ENCODE measurements at regions not wholly inside any gene's neighbourhood (a gene's known extent, or its start where the extent isn't known, plus 50 kb on each side); places are given as distances from the start of the nearest gene placed in this dataset.

- TF ChIP-seq CTCF (conservative IDR thresholded peaks at IDR 0.05; ENCODE audit: low read depth, low read length), result no peak
- no peak for DNase-seq (ENCODE audit: low read depth)
- no peak overlapping the region for H3K4me3 ChIP-seq (ENCODE audit: low read length)
Observed at GRCh38 chr10:52623761-52624160, 148.8 kb downstream of the MBL2 start.

DNA sequence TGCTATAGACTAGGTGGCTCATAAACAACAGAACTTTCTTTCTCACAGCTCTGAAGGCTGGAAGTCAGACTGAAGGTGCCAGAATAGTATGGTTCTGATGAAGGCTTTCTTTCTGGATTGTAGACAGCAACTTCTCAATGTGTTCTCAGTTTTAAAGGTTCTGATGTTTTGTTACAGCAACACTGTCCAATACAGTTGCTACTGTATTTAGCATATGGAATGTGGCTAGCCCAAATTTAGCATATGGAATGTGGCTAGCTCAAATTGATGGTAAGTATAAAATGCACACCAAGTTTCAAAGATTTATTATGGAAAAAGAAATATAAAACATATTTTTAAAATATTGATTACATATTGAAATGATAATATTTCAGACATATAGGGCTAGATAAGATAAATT lies 145.3 kb downstream of the MBL2 start:
- no peak for DNase-seq (ENCODE audit: low read depth)
- TF ChIP-seq CTCF (conservative IDR thresholded peaks at IDR 0.05; ENCODE audit: low read depth, low read length), result no peak
- H3K4me3 ChIP-seq (ENCODE audit: low read length), result no peak overlapping the region

DNA sequence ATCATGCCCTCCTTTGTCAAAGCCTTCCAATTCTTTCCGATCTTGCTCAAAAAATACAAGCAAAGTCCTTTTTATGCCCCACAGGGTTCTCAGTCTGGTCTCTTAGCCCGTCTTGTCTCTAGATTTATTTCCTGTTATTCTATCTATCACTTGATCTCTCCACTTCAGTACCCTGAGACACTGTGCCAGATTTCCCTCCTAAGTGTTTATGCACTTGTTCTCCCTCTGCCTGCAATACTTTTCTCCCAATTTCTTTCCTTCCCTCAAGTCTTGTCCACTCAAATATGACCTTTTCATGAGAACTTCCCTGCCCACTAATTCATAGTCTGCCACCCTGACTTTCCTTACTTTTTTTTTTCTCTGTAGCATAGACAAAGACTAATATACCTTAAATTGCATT lies 141.4 kb downstream of the MBL2 start:
- no peak for DNase-seq (ENCODE audit: low read depth)
- no peak for TF ChIP-seq CTCF (conservative IDR thresholded peaks at IDR 0.05; ENCODE audit: low read depth, low read length)
- no peak overlapping the region for H3K4me3 ChIP-seq (ENCODE audit: low read length)

DNA sequence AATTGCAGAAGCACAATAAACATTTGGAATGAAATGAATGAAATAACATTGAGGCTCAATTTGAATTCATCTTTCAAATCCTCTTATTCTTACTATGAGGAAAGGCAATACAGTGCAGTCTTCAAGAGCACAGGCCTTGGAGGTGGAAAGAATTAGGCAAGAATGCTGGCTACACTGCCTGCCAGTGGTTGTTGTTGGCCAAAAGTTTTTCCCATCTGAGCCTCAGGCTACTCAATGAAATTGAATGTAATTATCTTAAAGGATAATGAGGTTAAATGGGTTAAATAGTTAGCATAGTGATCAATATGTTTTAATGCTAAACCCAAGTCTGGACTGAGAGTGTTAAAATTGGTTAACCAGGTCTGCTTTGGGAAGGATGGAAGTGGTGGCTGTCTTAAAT lies 140.9 kb downstream of the MBL2 start:
- no peak overlapping the region for H3K4me3 ChIP-seq (ENCODE audit: low read length)
- DNase-seq (ENCODE audit: low read depth), result no peak

DNA sequence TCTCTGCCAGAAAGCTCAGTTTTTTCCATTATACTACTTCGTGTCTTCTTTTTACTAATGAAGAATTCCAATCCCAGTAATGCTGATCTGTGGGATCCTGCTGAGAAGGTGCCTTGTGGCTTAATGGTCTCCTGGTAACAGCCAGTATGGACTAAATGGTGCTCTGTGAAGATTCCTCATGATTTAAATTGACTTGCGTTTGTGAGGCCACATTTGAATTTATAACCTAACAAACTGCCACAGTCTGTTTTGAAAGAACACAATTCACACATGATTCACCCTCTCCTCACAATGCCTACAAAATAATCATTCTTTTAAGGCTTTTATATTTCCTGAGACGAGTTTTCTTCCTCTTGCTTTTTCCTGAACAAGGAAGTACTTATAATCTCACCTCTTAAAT lies 140.0 kb downstream of the MBL2 start:
- no peak overlapping the region for H3K4me3 ChIP-seq (ENCODE audit: low read length)
- no peak for TF ChIP-seq CTCF (conservative IDR thresholded peaks at IDR 0.05; ENCODE audit: low read depth, low read length)
- no peak for DNase-seq (ENCODE audit: low read depth)

More for the DNA sequence above, 140.9 kb downstream of the MBL2 start:
- TF ChIP-seq CTCF (conservative IDR thresholded peaks at IDR 0.05; ENCODE audit: low read depth, low read length), result no peak

DNA sequence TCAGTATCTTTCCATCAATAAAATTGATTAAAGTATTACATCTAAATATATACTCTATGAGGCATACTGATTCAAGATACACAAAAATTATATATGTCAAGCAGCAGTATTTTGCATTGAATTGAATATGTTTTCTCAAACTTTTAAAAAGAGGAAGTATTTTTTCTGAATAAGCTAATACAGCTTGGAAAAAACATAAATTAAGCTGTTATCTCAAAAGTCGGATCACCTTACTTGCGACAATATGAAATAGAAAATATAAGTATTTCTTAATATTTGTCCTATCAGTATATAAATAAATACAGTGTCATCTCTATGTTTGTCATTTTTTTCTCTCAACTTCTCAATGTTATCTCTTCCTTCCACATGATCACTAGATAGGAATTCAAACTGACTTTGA lies 139.3 kb downstream of the MBL2 start:
- H3K4me3 ChIP-seq (ENCODE audit: low read length), result no peak overlapping the region
- DNase-seq (ENCODE audit: low read depth), result no peak
- TF ChIP-seq CTCF (conservative IDR thresholded peaks at IDR 0.05; ENCODE audit: low read depth, low read length), result no peak

- TF ChIP-seq CTCF (conservative IDR thresholded peaks at IDR 0.05; ENCODE audit: low read depth, low read length), result no peak
- no peak overlapping the region for H3K4me3 ChIP-seq (ENCODE audit: low read length)
- DNase-seq (ENCODE audit: low read depth), result no peak
Observed at GRCh38 chr10:52635651-52636050, 136.9 kb downstream of the MBL2 start.
